ENCODE measurements at regions not wholly inside any gene's neighbourhood (a gene's known extent, or its start where the extent isn't known, plus 50 kb on each side); places are given as distances from the start of the nearest gene placed in this dataset.
"Not testable (repeated sequence)": the region's sequence is repeated elsewhere in the genome, so short reads cannot be mapped to it uniquely, and the experiment has no call there.

DNA sequence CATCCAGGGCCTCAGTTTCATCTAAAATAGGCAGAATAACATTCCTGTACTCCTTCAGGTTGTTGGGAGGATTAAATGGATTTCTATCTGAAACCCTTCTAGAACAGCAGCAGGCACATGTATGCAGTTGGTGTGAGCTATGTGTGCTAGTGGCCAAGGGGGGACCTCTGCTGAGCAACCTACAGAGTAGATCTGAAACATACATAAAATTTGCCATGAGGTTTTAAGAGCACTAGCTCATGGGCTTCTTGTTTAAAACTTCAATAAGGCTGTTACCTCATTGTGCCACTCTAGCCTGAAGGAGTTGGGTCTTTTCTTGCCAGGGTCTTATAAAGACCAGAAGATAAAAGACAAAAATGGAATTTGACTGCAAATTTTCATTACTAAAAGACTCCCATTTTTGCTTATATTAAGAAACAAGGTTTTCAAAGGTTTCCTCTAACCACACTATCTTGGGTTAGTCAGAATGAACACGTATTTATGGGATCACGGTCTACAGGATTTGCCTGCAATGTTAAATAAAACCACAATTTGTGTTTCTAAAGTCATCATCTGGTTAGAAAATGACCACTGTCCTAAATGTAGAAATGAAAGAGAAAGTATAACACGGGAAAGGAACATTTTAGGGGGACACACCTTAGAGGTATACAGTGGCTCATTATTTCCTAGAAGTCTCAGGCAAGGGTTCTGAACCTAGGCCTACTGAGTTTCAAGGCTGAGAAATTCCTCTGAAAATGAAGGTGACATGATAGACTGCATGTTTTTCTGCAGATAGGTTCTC is 144.9 kb upstream of the OLIG3 start:
- ATAC-seq (no peak), DNase-seq (no peak)
- Histone ChIP-seq H3K9me3 (no peaks in the 10 kb centered on the region), H3K4me3 (no peak overlapping the region), H3K4me1 (ENCODE audit: low read depth) (peaks cover 3% of the 10 kb centered on the region), H3K36me3 (ENCODE audit: low read depth) (no peaks in the 10 kb centered on the region)
- no peak for TF ChIP-seq CTCF (IDR thresholded peaks at IDR 0.05)
- intact Hi-C loops (cut with DNase I, micrococcal nuclease), result no loop called here

- Histone ChIP-seq H3K4me3 (no peak overlapping the region), H3K4me1 (ENCODE audit: low read depth) (peaks cover 3% of the 10 kb centered on the region), H3K36me3 (ENCODE audit: low read depth) (no peaks in the 10 kb centered on the region), H3K9me3 (no peaks in the 10 kb centered on the region)
- no peak for ATAC-seq
- no peak for DNase-seq
- no peak for TF ChIP-seq CTCF (IDR thresholded peaks at IDR 0.05)
- intact Hi-C loops (cut with DNase I, micrococcal nuclease), result loop anchor here (10.0 kb wide), 1 partner anchor 545 kb away; no protein-coding TSS in a partner anchor
Measured at GRCh38 chr6:137640086-137640485, 145.9 kb upstream of the OLIG3 start.

DNA sequence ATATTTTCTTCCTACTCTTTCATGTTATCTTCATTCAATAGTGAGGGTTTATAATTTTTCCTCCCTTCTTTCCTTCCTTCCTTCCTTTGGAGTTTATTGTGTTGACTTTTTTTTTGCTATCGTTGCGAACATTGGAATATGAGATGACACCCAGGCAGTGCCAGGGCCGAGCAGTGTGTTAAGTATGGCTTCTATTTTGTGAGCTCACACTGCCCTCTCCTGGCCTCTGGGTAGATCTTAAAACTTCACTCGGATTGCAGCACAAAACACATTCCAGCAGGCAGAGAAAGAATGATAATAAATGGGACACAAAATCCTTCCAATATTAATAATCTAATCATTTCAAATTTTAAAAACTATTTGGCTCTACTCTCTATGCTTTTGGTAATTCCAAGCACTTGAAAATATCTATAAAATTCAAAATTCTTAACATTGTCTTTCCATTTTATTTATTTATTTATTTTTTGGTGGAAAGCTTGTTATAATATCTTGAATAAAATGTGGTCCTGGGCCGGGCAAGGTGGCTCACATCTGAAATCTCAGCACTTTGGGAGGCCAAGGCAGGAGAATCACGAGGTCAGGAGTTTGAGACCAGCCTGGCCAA is 147.4 kb upstream of the OLIG3 start:
- TF ChIP-seq CTCF (IDR thresholded peaks at IDR 0.05), result no peak
- ATAC-seq (peak; percentile 95), DNase-seq (peak in 2 of 3 donors; percentile 42 to 82)
- Histone ChIP-seq H3K4me1 (ENCODE audit: low read depth) (peaks cover 3% of the 10 kb centered on the region), H3K4me3 (no peak overlapping the region), H3K9me3 (no peaks in the 10 kb centered on the region), H3K36me3 (ENCODE audit: low read depth) (no peaks in the 10 kb centered on the region)
- intact Hi-C loops (cut with DNase I, micrococcal nuclease), result loop anchor here (10.0 kb wide), 1 partner anchor 547 kb away; no protein-coding TSS in a partner anchor

GRCh38 chr6:137643210-137643609 is 149.0 kb upstream of the OLIG3 start:
- H3K36me3 ChIP-seq (ENCODE audit: low read depth); H3K9me3 ChIP-seq; H3K4me1 ChIP-seq (ENCODE audit: low read depth); H3K4me3 ChIP-seq; ATAC-seq; DNase-seq: not testable (repeated sequence)
- intact Hi-C loops (cut with DNase I, micrococcal nuclease), result loop anchor here (10.0 kb wide), 1 partner anchor 548 kb away; no protein-coding TSS in a partner anchor

DNA sequence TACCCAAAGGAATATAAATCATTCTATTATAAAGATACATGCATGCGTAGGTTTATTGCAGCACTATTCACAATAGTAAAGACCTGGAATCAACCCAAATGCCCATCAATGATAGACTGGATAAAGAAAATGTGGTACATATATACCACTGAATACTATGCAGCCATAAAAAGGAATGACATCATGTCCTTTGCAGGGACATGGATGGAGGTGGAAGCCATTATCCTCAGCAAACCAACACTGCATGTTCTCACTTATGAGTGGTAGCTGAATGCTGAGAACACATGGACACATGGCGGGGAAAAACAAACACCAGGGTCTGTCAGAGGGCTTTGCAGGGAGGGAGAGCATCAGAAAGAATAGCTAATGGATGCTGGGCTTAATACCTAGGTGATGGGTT is 149.4 kb upstream of the OLIG3 start:
- not testable (repeated sequence) for H3K9me3 ChIP-seq; H3K4me1 ChIP-seq (ENCODE audit: low read depth); ATAC-seq; H3K36me3 ChIP-seq (ENCODE audit: low read depth); H3K4me3 ChIP-seq; DNase-seq
- intact Hi-C loops (cut with DNase I, micrococcal nuclease), result loop anchor here (10.0 kb wide), 1 partner anchor 549 kb away; no protein-coding TSS in a partner anchor

DNA sequence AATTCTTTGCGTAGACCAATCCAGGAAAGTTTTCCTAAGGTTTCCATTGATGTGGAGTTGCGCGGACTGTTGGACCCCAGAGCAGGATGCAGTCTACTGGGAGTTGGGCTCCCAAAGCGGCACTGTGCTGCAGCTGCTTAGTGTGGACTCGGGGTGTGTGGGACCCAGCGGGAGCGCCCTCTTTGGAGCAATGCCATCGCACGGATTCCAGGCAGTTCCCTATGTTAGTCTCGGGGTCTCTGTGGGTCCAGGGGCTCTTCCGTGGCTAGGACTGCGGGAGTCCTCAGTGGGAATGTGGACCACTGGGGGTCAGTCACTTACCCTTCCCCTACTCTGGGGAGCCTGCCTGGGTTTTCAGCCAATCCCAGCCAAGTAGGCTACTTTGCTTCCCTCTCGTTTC is 151.7 kb upstream of the OLIG3 start:
- intact Hi-C loops (cut with DNase I, micrococcal nuclease), result loop anchor here (10.0 kb wide), 1 partner anchor 551 kb away; no protein-coding TSS in a partner anchor
- ATAC-seq (no peak), DNase-seq (no peak)
- no peaks in the 10 kb centered on the region for H3K9me3 ChIP-seq
- peaks cover 9% of the 10 kb centered on the region for H3K4me1 ChIP-seq (ENCODE audit: low read depth)
- no peak overlapping the region for H3K4me3 ChIP-seq
- H3K36me3 ChIP-seq (ENCODE audit: low read depth), result no peaks in the 10 kb centered on the region
- TF ChIP-seq CTCF (IDR thresholded peaks at IDR 0.05), result no peak
